HG03565 (cell line): ENCODE measurements at regions not wholly inside any gene's neighbourhood (a gene's known extent, or its start where the extent isn't known, plus 50 kb on each side); places are given as distances from the start of the nearest gene placed in this dataset.

Source experiments
- ATAC-seq: cut with Tn5 transposase; IDR thresholded peaks from one replicate; pipeline ENCODE4 v1.9.1; 2021; ENCODE audit warnings: mild to moderate bottlenecking, moderate library complexity; ENCODE audit not compliant: unreplicated experiment

DNA sequence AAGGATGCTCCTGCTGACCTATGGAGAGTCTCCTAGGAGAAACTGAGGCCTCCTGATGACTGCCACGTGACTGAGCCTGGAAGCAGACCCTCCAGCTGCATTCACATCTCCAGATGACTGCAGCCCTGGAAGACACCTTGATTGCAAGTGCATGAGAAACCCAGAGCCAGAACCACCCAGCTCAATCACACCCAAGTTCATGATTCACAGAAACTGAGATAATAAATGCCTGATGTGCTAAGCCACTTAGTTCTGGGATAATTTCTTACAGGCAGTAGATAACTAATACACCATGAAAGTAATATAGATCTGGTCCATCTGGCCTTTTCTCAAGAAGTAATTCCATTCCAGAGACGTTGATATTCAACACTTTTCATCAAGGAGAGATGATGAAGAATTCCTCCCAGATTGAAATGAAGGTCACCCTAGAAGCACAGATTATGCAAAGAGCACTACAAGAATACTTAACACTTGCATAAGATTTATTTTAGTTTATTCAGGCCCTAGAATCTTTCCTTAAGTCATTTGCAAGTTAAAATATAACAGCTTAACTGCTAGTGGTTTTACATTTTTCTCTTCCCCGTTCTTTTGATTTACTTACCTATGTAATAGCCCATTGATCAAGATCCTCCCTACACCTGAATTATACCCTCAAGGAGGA lies 208.2 kb upstream of the INHBA start:
- no peak for ATAC-seq

DNA sequence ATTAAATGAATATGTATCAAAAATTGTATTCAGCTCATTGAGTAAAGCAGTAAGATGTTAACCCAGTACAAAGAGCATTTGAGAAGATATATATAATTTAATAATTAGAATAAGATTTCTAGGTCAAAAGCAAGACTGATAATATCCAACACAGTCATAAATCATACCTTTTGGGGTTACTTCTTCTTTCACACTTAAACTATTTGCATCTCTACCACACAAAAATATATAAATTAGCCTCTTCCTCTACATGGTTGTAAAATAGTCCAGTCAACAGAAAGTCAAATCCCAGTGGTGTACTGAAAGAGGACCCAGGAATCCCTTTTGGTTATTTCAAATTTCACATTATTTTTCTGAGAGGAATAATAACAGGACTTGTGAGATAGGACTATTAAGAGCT lies 204.6 kb upstream of the INHBA start:
- no peak for ATAC-seq

DNA sequence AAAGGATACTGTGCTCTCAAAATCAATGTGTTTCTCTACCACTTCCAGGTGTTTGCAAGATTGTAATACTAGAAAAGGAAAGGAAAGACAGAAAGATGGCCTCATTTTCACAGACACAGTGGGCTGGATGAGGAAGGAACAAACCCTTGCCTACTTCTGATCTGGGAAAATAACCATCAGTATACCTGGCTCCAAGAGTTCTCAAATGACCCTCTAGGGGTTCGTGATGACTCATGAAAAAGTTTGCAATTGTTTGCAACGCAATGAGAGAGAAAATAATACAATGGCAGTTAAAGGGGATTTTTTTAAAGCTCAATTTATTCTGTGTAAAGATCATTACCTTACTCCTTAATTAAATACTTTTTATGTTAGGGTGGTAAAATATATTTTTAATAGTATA lies 197.6 kb upstream of the INHBA start:
- ATAC-seq = no peak

DNA sequence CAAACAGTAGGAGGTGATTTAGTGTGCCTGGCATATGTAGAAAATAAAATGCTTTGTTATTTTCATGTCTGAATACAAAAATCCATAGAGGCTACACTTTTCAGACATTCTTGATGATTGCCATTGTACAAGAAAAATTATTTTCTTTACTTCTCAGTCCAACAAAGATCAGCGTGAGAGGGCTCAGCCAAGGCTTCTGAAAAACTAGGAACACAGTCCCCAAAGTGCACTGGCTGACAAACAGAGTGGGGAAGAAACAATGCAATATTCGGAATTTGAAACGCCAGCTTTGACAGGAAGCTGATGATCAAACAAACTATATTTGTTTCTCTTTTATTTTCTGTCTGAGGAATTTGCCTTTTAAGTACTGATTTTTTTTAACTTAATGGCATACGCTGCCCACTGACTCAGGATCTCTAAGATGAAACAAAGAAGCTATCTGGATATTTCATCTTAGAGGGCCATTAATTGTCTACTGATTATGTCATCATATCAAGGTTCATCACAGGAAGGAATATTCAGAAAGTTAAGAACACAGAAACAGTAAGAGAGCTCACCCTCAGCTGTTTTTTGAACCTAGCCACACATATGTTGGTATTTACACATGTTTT lies 197.0 kb upstream of the INHBA start:
- ATAC-seq = no peak

DNA sequence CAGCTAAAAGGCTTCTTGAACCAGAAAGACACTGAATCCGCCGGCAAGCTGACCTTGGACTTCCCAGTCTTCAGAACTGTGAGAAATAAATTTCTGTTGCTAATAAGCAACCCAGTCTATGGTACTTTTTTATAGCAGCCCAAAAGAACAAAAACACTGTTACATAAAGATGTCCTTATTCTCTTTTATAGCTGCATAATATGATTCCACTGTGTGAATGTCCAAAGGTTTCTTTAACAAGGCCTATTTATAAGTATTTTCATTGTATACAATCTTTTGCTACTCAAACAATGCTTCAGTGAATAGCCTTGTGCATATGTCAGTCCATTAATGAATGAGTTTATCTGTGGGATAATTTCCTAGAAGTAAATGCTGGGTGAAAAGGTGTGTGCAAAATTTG lies 190.8 kb upstream of the INHBA start:
- no peak for ATAC-seq

DNA sequence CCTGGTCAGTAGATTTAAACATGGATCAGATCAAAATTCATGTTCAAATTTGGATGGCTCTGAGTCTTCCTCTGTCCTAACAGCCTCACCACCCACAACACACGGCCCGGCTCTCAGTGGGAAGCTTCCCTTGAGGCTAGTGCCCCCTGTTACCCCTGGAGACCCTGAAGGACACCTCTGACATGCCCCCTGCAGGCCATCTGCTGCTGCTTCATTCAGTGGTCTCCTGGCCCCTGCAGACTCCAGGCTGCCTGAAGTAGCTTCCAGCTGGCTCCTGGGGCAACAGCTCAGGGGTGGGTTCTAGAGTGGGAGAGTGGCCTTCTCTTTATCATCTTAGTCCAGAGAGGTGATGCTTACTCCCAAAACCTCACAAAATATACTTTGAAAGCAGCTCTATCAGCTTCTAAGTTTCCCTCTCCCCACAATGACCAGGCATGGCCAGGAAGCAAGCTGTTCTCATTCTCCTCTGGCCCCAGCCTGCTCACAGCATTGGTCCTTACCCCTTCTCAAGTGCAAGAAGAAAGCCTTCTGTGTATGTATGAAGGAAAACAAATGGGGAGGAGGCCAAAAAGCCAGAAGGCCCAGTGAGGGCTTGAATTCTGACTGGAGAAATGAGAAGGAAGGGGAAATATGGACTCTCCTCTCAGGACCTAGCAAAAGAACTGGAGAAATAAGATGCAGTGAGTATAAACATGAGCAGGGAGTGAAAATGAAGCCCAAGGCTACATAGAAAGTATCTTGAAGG lies 189.6 kb upstream of the INHBA start:
- ATAC-seq = no peak

DNA sequence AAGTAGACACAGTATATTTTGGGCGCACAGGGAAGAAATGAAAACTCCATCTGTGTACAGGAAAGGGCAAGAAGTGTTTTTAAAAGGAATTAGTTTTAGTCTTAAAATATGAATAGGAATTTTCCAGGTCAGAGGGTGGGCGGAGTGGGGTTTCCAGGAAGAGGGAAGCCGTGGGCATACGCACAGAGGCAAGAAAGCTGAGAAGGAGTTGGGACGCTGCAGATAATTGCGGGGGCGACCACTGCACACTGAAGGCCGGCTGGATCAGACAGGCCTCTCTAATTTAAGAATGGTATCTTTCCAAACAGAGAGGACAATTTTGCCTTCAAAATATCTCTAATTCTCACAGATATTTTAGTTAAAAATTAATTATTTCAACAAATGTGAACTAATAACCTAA lies 189.1 kb upstream of the INHBA start:
- no peak for ATAC-seq

DNA sequence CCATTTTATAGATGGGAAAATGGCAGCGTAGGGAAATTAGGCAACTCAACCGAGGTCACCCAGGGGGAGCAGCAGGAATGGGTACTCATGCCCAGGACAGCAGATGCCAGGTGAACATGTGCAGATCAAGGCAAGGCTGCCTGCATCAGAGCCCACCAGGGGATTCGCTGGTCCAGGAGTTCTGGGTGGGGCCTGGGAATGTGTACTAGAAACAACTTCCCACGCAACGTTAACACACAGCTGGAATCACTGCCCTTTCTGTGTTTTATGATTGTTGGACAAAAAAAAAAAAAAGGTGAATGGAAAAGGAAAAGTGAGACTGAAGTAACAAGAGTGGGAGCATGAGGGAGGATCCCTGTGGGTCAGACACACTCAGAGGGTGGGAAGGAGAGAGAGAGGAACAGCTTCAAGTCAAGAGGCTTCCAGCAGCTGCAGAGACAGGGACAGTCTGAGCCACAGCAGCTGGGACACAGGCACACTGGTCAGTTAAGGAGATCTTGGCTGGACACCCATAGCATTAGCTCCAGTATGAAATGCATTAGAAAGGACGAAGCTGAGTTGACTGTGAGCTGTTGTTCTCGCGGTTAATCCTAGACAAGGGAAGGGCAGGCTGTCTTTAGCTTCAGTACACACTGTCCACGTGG lies 187.9 kb upstream of the INHBA start:
- ATAC-seq = no peak

DNA sequence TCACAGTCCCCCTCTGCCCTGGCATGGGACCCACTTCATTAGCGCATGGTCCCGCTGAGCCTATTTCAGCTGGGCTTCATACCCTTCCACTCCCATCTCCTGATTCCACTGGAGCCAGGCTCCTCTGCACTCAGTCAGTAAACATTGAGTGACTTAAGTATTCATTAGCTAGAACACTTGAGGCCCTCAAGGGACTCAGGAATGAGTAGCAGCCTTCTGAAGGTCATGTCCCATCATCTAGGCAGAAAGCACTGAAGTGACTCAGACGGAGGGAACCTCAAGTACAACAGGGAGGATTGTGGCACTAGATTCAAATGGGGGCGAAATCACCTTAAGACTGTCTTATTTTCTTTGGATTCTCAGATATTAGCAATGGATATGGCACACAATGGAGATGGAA lies 186.6 kb upstream of the INHBA start:
- no peak for ATAC-seq

DNA sequence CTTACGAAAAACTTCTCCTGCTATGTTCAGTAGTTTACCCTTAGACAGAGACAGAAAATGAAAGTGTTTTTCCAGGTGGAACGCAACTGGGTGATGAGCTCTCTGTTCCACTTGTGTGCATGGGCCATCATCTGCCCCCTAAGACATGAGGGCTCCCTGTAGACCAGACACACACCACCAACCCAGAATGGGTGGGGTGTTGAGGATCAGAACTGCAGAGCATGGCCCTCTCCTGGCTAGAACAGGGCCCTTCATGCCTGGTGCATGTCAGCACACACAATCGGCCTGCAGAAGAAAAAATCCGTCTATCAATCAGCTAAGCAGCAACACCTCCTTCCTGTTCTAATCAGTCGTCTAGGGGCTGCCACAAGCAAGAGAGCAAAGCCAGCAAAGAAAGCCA lies 186.2 kb upstream of the INHBA start:
- peak; percentile 41 for ATAC-seq

DNA sequence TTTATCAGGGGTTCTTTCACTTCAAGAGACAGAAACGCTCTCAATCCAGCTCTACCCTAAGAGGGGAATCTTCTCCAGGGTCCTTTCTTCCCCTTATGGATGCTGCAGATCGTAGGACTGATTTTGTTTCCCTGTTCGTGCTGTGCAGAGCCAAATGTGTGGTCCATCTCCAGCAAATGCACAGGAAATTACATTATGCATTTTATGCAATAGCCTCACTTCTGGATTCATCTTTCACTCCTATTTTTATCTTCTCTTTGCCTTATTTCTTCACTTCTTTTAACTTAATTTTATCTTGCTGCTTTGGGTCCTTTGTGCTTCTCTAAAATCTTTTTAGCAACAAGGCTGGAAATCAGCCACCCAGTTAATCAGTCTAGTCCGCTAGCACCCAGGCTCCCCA lies 184.5 kb upstream of the INHBA start:
- ATAC-seq = no peak

DNA sequence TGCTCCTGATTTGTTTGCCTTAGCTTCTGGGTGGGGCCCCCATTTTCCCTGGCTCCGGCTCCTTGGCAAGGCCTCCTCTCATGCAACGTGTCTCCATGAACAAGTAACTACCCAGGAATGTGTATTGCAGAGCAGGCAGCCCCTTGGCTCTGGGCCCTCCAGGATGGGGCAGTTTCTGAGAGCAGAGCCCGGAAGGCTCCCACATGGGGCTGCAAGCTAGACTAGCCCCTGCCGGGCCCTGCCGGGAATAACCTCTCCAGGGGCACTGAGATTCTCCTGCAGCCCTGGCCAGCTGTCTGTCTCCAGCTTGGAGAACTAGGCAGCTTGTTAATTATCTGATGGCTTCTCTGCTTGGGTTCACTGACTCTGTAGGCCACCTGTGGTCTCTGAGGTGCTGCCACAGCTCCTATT lies 184.0 kb upstream of the INHBA start:
- ATAC-seq = no peak

DNA sequence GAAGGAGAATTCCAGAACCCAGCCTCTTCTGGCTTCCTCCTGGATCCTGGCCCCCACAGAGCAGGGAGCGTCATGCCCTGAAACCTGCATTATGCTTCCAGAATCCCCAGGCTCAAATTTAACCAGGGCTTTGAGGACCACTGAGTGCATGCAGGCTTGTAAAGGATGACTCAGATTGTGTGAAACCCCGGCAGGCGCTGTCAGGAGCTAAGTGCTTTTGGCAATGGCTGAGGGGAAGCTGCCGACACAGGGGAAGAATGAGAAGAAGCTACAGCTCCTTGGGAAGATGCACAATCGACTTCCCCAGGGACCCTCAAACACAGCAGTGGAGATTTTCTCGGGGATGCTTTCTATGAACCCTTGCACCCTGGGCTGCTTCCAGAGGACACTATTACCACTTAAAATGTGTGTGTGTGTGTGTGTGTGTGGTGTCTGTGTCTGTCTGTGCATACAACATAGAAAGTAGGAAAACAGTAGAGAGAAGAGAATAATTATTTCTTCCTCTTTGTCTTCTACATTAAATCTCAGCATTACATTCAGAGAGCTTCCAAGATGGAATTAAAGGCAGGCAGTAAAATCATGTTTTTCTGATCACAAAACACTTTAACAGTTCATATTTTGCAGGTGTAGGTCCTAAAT lies 183.5 kb upstream of the INHBA start:
- ATAC-seq = no peak

DNA sequence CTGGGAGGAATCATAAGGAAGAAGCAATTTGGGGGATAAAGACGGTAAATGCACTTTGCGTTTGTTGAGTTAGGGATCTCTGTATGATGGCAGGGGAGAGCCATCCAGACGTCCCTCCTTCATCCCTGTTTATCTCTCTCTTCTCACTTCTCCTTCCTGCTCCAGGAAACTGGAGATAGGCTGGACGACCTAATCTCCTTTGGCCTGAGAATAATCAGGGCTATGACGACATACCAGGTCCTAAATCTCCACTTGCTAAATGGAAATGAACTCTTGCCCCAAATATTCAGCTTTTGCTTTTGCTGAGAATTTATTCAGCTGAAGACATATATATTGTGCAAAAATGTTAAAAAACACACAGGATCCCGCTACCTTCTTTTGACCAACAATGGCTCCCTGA lies 182.9 kb upstream of the INHBA start:
- ATAC-seq = no peak

DNA sequence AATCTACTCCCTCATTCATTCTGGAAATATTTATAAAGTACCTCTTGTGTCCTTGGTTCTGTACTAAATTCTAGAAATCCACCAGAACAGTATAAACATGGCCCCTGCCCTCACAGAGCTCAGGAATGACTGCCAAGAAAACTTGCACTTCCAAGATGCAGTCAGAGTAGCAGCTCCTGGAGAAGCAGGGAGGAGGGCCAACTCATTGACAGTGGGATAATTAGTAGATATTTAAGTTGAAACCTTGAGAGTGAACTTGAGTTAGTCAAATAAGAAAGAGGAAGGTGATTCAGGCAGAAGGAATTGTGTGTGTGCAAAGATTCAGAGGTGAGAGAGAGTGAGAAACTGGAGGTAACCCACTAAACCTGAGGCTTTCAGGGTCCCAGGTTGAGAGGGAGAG lies 182.2 kb upstream of the INHBA start:
- no peak for ATAC-seq

DNA sequence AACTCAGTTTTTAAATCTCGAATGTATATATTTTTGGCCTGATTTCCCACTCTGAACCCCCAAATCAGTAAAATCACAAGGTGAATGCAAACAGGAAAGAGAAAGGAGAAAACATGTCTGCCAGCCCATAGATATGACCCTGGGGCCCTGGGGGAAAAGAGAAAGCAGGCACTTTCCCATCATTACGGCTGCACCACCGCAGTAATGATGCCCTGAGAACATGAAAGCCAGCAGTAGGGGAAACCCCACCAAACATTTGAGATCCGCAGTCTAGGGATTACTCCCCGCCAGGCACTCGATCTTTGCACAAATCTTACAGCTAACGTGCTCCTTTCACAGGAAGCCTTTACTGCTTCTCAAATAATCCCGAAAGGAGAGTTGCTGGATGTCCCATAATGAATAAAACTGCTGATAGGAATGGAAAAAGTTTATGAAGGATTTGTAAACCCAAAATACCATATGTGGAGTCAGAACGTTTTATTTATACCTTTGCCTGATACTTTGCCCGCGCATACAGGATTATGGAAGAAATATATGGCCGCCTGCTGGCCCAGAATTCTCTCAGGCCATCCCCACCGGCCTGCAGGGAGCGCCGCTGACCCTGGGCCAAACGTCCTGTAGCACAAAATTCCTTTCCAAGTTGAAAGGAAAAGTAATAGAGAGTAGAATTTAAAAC lies 180.0 kb upstream of the INHBA start:
- peak; percentile 22 for ATAC-seq

DNA sequence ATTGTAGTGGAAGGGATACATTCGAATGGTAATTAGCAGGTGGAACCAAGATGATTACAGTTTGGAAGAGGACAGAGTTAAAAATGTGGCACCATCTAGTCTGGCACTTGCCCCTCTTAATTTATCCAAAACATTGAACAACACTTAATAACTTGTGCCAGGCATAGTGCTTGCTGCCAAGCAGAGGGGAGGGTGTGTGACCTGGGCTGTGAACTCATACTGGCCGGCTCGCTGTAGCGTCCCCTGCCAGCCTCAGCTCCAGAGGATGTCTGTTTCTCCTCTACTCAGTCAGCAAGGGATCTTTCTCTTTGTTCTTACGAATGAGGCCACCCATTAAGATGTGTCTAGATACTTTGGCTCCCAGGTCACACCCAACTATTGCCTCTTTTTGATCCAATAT lies 179.4 kb upstream of the INHBA start:
- no peak for ATAC-seq

DNA sequence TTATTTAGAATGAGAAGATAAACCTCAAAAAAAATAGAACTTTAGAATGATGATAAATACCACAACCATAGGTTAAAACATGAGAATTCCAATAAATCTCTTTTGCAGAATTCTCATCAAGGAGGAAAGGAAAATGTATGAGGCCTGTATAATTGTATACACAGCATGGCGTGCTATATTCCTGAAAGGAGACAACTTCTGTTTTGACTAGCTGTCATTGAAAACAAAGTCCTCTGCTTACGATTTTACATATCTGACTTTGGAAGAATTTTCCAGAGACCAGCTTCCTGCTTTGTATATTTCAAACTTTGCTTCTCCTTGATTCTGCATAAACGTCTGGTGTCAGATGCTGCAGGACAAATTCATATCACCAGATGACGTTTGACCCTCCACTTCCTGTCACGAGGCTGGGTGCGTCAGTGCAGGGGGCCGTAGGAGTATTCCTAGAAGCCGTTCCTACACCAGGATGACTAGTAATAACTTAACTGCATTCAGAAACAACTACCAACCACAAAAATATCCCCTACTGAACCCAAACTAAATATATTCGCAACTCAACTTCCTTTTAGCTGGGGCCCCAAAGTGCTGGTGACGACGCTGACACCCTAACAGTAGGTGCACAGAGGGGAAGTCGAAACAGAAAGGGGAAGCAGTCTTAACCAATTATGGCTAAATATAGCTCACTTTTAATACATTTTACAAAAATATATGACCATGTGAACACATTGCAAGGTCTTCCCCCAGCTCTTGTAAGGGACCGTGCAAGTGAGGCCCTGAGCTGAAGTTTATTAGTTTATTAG lies 178.6 kb upstream of the INHBA start:
- ATAC-seq = peak; percentile 92

DNA sequence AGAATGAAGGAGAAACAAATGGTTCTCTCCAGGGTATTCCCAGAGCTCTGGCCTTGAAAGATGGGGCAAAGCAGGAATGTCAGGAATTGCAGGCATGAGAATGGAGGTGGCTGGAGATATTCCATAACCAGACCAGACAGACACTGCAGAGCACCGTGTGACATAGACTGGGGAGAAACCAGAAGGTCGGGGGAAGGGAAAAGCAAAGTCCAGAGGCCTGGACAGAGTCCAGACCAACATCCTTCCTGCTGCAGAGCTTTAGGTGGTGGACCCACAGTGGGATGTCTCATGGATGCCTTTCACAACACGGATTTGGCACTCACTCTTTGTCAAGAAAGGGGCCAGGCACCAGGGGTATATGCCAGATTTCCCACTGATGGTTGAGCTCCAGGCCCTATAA lies 177.2 kb upstream of the INHBA start:
- no peak for ATAC-seq

DNA sequence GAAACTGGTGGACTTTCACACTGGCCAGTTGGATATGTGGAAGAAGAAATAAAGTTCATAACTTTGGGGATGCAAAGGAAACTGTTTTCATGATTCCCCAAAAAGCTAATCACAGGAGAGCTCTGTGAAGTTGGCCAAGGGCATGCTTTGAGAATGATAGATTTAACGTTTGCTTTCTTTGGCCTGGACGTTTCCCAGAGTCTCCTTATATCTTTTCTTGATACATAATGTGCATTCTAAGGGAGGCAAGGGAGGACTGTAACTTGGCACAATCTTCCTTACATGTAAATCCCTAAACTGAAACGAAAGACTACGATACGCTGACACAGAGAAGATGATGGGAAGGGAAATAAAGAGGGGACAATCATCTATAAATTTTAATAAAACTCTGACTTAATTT lies 176.5 kb upstream of the INHBA start:
- no peak for ATAC-seq
